ENCODE measurements at regions not wholly inside any gene's neighbourhood (a gene's known extent, or its start where the extent isn't known, plus 50 kb on each side); places are given as distances from the start of the nearest gene placed in this dataset.

GRCh38 chr1:61570191-61570590 is 154.8 kb downstream of the TM2D1 start:
- no peaks in the 10 kb centered on the region for H4K20me1 ChIP-seq (ENCODE audit: insufficient read depth, low read depth, low read length)
- no peak overlapping the region for H3K4me2 ChIP-seq (ENCODE audit: low read depth, low read length, poor library complexity, severe bottlenecking)
- H3K9me3 ChIP-seq (ENCODE audit: low read length): peaks cover 6% of the 10 kb centered on the region
- no peak for DNase-seq
- no peaks in the 10 kb centered on the region for H3K27me3 ChIP-seq (ENCODE audit: low read length)
- H3K4me3 ChIP-seq (ENCODE audit: low read length): no peak overlapping the region
- no peak overlapping the region for H3K9ac ChIP-seq (ENCODE audit: low read length)
- H3K79me2 ChIP-seq (ENCODE audit: low read length): no peaks in the 10 kb centered on the region
- no peaks in the 10 kb centered on the region for H3K4me1 ChIP-seq (ENCODE audit: low read length)
- H3K27ac ChIP-seq (ENCODE audit: low read length): no peak overlapping the region
- no peak overlapping the region for H2AFZ ChIP-seq (ENCODE audit: low read length)
- no peaks in the 10 kb centered on the region for H3K9me2 ChIP-seq (replicated peaks; ENCODE audit: insufficient read depth, low read length)
- no peaks in the 10 kb centered on the region for H3K36me3 ChIP-seq (ENCODE audit: insufficient read depth, low read length)

- Histone ChIP-seq H3K9me3 (ENCODE audit: low read length) (peaks cover 6% of the 10 kb centered on the region), H3K79me2 (ENCODE audit: low read length) (no peaks in the 10 kb centered on the region), H3K4me1 (ENCODE audit: low read length) (no peaks in the 10 kb centered on the region), H3K27ac (ENCODE audit: low read length) (no peak overlapping the region), H3K9me2 (replicated peaks; ENCODE audit: insufficient read depth, low read length) (no peaks in the 10 kb centered on the region), H3K9ac (ENCODE audit: low read length) (no peak overlapping the region), H3K4me2 (ENCODE audit: low read depth, low read length, poor library complexity, severe bottlenecking) (no peak overlapping the region), H4K20me1 (ENCODE audit: insufficient read depth, low read depth, low read length) (no peaks in the 10 kb centered on the region), H3K4me3 (ENCODE audit: low read length) (no peak overlapping the region), H3K36me3 (ENCODE audit: insufficient read depth, low read length) (no peaks in the 10 kb centered on the region), H3K27me3 (ENCODE audit: low read length) (no peaks in the 10 kb centered on the region), H2AFZ (ENCODE audit: low read length) (no peak overlapping the region)
- no peak for DNase-seq
Measured at GRCh38 chr1:61569303-61569621, 155.7 kb downstream of the TM2D1 start.

- H3K36me3 ChIP-seq (ENCODE audit: insufficient read depth, low read length): no peaks in the 10 kb centered on the region
- H3K9ac ChIP-seq (ENCODE audit: low read length): no peak overlapping the region
- H3K27ac ChIP-seq (ENCODE audit: low read length): no peak overlapping the region
- no peak for DNase-seq
- H3K9me2 ChIP-seq (replicated peaks; ENCODE audit: insufficient read depth, low read length): no peaks in the 10 kb centered on the region
- H2AFZ ChIP-seq (ENCODE audit: low read length): no peak overlapping the region
- no peak overlapping the region for H3K4me3 ChIP-seq (ENCODE audit: low read length)
- H3K27me3 ChIP-seq (ENCODE audit: low read length): no peaks in the 10 kb centered on the region
- no peaks in the 10 kb centered on the region for H3K4me1 ChIP-seq (ENCODE audit: low read length)
- peaks cover 6% of the 10 kb centered on the region for H3K9me3 ChIP-seq (ENCODE audit: low read length)
- no peaks in the 10 kb centered on the region for H3K79me2 ChIP-seq (ENCODE audit: low read length)
- no peaks in the 10 kb centered on the region for H4K20me1 ChIP-seq (ENCODE audit: insufficient read depth, low read depth, low read length)
- H3K4me2 ChIP-seq (ENCODE audit: low read depth, low read length, poor library complexity, severe bottlenecking): no peak overlapping the region
Measured at GRCh38 chr1:61568460-61569302, 156.3 kb downstream of the TM2D1 start.

DNA sequence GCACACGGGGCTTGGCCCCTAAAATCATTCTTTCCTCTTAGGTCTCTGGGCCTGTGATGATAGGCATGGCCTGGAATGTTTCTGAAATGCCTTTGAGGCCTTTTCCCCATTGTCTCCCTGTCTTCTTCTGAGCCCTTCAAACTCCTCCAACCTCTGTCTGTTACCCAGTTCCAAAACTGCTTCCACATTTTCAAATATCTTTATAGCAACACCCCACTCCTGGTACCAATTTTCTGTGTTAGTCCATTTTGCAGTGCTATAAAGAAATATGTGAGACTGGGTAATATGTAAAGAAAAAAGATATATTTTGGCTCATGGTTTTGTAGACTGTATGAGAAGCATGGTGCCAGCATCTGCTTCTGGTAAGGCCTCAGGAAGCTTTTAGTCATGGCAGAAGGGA is 158.8 kb downstream of the TM2D1 start:
- no peak overlapping the region for H3K9ac ChIP-seq (ENCODE audit: low read length)
- H3K27ac ChIP-seq (ENCODE audit: low read length): no peak overlapping the region
- H3K79me2 ChIP-seq (ENCODE audit: low read length): no peaks in the 10 kb centered on the region
- 0 out of 2 replicates have a peak, but pooled peaks cover 3% of the 10 kb centered on the region for H3K27me3 ChIP-seq (ENCODE audit: low read length)
- no peak overlapping the region for H2AFZ ChIP-seq (ENCODE audit: low read length)
- H3K36me3 ChIP-seq (ENCODE audit: insufficient read depth, low read length): no peaks in the 10 kb centered on the region
- no peaks in the 10 kb centered on the region for H3K4me1 ChIP-seq (ENCODE audit: low read length)
- H3K4me2 ChIP-seq (ENCODE audit: low read depth, low read length, poor library complexity, severe bottlenecking): no peak overlapping the region
- no peak overlapping the region for H3K4me3 ChIP-seq (ENCODE audit: low read length)
- DNase-seq: no peak
- no peaks in the 10 kb centered on the region for H4K20me1 ChIP-seq (ENCODE audit: insufficient read depth, low read depth, low read length)
- H3K9me3 ChIP-seq (ENCODE audit: low read length): peaks cover 6% of the 10 kb centered on the region
- H3K9me2 ChIP-seq (replicated peaks; ENCODE audit: insufficient read depth, low read length): no peaks in the 10 kb centered on the region

- no peaks in the 10 kb centered on the region for H3K4me1 ChIP-seq (ENCODE audit: low read length)
- no peak overlapping the region for H3K9ac ChIP-seq (ENCODE audit: low read length)
- H3K79me2 ChIP-seq (ENCODE audit: low read length): no peaks in the 10 kb centered on the region
- H4K20me1 ChIP-seq (ENCODE audit: insufficient read depth, low read depth, low read length): no peaks in the 10 kb centered on the region
- DNase-seq: no peak
- no peak overlapping the region for H3K4me3 ChIP-seq (ENCODE audit: low read length)
- H3K27me3 ChIP-seq (ENCODE audit: low read length): 0 out of 2 replicates have a peak, but pooled peaks cover 3% of the 10 kb centered on the region
- no peak overlapping the region for H3K4me2 ChIP-seq (ENCODE audit: low read depth, low read length, poor library complexity, severe bottlenecking)
- no peaks in the 10 kb centered on the region for H3K36me3 ChIP-seq (ENCODE audit: insufficient read depth, low read length)
- peaks cover 6% of the 10 kb centered on the region for H3K9me3 ChIP-seq (ENCODE audit: low read length)
- H3K27ac ChIP-seq (ENCODE audit: low read length): no peak overlapping the region
- H2AFZ ChIP-seq (ENCODE audit: low read length): no peak overlapping the region
- no peaks in the 10 kb centered on the region for H3K9me2 ChIP-seq (replicated peaks; ENCODE audit: insufficient read depth, low read length)
Measured at GRCh38 chr1:61563611-61564010, 161.3 kb downstream of the TM2D1 start.

GRCh38 chr1:61561666-61562065 is 163.3 kb downstream of the TM2D1 start:
- no peaks in the 10 kb centered on the region for H4K20me1 ChIP-seq (ENCODE audit: insufficient read depth, low read depth, low read length)
- DNase-seq: no peak
- H2AFZ ChIP-seq (ENCODE audit: low read length): no peak overlapping the region
- H3K27ac ChIP-seq (ENCODE audit: low read length): no peak overlapping the region
- no peaks in the 10 kb centered on the region for H3K4me1 ChIP-seq (ENCODE audit: low read length)
- H3K4me3 ChIP-seq (ENCODE audit: low read length): no peak overlapping the region
- no peaks in the 10 kb centered on the region for H3K9me2 ChIP-seq (replicated peaks; ENCODE audit: insufficient read depth, low read length)
- 0 out of 2 replicates have a peak, but pooled peaks cover 3% of the 10 kb centered on the region for H3K27me3 ChIP-seq (ENCODE audit: low read length)
- no peak overlapping the region for H3K9ac ChIP-seq (ENCODE audit: low read length)
- peaks cover 6% of the 10 kb centered on the region for H3K9me3 ChIP-seq (ENCODE audit: low read length)
- H3K36me3 ChIP-seq (ENCODE audit: insufficient read depth, low read length): no peaks in the 10 kb centered on the region
- no peak overlapping the region for H3K4me2 ChIP-seq (ENCODE audit: low read depth, low read length, poor library complexity, severe bottlenecking)
- no peaks in the 10 kb centered on the region for H3K79me2 ChIP-seq (ENCODE audit: low read length)

- Histone ChIP-seq H3K79me2 (ENCODE audit: low read length) (no peaks in the 10 kb centered on the region), H3K27me3 (ENCODE audit: low read length) (peaks cover 9% of the 10 kb centered on the region; the same call in 1 of the 2 replicates), H3K4me3 (ENCODE audit: low read length) (no peak overlapping the region), H3K9me3 (ENCODE audit: low read length) (no peaks in the 10 kb centered on the region; the same call in 1 of the 2 replicates), H3K27ac (ENCODE audit: low read length) (no peak overlapping the region), H3K9ac (ENCODE audit: low read length) (no peak overlapping the region), H2AFZ (ENCODE audit: low read length) (no peak overlapping the region), H3K9me2 (replicated peaks; ENCODE audit: insufficient read depth, low read length) (no peaks in the 10 kb centered on the region), H3K4me1 (ENCODE audit: low read length) (no peaks in the 10 kb centered on the region), H3K36me3 (ENCODE audit: insufficient read depth, low read length) (no peaks in the 10 kb centered on the region), H3K4me2 (ENCODE audit: low read depth, low read length, poor library complexity, severe bottlenecking) (no peak overlapping the region), H4K20me1 (ENCODE audit: insufficient read depth, low read depth, low read length) (no peaks in the 10 kb centered on the region)
- DNase-seq: no peak
Measured at GRCh38 chr1:61560385-61560784, 164.6 kb downstream of the TM2D1 start.

DNA sequence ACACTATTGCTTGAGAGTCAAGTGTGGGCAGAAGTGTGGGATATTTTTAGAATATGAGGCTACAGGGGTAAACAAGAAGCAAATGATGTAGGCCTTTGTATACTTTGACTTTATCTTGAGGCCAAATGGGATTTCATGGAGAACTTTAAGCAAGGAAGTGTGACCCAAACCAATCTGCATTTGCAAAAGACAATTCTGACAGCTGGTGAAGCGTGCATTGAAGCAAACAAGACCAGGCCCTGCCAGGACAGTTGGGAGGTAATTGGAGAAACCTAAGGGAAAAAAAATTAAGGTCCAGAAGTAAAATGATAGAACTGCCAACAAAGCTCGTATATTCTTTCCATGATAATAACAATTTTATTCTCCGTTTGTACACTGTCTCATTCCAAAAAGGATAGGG is 168.3 kb downstream of the TM2D1 start:
- Histone ChIP-seq H3K4me2 (ENCODE audit: low read depth, low read length, poor library complexity, severe bottlenecking) (no peak overlapping the region), H3K9me2 (replicated peaks; ENCODE audit: insufficient read depth, low read length) (no peaks in the 10 kb centered on the region)

More for the DNA sequence above, 168.3 kb downstream of the TM2D1 start:
- no peaks in the 10 kb centered on the region for H3K79me2 ChIP-seq (ENCODE audit: low read length)
- H3K9me3 ChIP-seq (ENCODE audit: low read length): no peaks in the 10 kb centered on the region; the same call in 1 of the 2 replicates
- no peaks in the 10 kb centered on the region for H4K20me1 ChIP-seq (ENCODE audit: insufficient read depth, low read depth, low read length)
- H3K27ac ChIP-seq (ENCODE audit: low read length): no peak overlapping the region
- peaks cover 6% of the 10 kb centered on the region; the same call in 1 of the 2 replicates for H3K27me3 ChIP-seq (ENCODE audit: low read length)
- H3K4me1 ChIP-seq (ENCODE audit: low read length): no peaks in the 10 kb centered on the region
- H3K36me3 ChIP-seq (ENCODE audit: insufficient read depth, low read length): no peaks in the 10 kb centered on the region
- no peak overlapping the region for H3K4me3 ChIP-seq (ENCODE audit: low read length)
- H3K9ac ChIP-seq (ENCODE audit: low read length): no peak overlapping the region
- H2AFZ ChIP-seq (ENCODE audit: low read length): no peak overlapping the region
- DNase-seq: no peak

Measured in Karpas-422 (cell line).